Tibial nerve (tissue), 4 donors: ENCODE measurements at regions not wholly inside any gene's neighbourhood (a gene's known extent, or its start where the extent isn't known, plus 50 kb on each side); places are given as distances from the start of the nearest gene placed in this dataset.

Experiments
- CTCF ChIP-seq, 5 experiments: fragments of 200-600 bp in 3 of 5; fragments of 450-650 bp in 2 of 5; sonication (generic) in 3 of 5; IDR thresholded peaks; one replicate each; pipeline ENCODE4 v1.5.1; 2016 to 2019; ENCODE audit warnings: antibody characterized with exemption in 5 of 5, mild to moderate bottlenecking in 3 of 5, moderate library complexity in 2 of 5
- EP300 ChIP-seq, 2 donors: sonication (generic); formaldehyde crosslinking; IDR thresholded peaks; one replicate each; pipeline ENCODE4 v1.6.1; 2017; ENCODE audit warnings: antibody characterized with exemption in 2 of 2, mild to moderate bottlenecking in 1 of 2
- POLR2A ChIP-seq, 2 donors: fragments of 450-650 bp; IDR thresholded peaks; one replicate each; pipeline ENCODE4 v1.6.1; 2017; ENCODE audit warnings: antibody characterized with exemption in 2 of 2, mild to moderate bottlenecking in 2 of 2, moderate library complexity in 2 of 2

GRCh38 chr10:8766899-8767298 is 712.4 kb downstream of the GATA3 start:
- TF ChIP-seq CTCF (IDR thresholded peaks at IDR 0.05) (no peak), POLR2A (IDR thresholded peaks at IDR 0.05) (no peak), EP300 (IDR thresholded peaks at IDR 0.05) (no peak)
